ENCODE measurements at regions not wholly inside any gene's neighbourhood (a gene's known extent, or its start where the extent isn't known, plus 50 kb on each side); places are given as distances from the start of the nearest gene placed in this dataset.

- H3K4me3 ChIP-seq (ENCODE audit: low read depth, low read length): no peak overlapping the region
- no peak overlapping the region for H2AFZ ChIP-seq (ENCODE audit: low read length, unreplicated experiment)
- H3K27ac ChIP-seq (ENCODE audit: low read depth, low read length): no peak overlapping the region
- no peaks in the 10 kb centered on the region for H3K27me3 ChIP-seq (ENCODE audit: insufficient read depth, low read length)
- H3K79me2 ChIP-seq (ENCODE audit: control insufficient read depth, insufficient read depth, low read length, unreplicated experiment): no peaks in the 10 kb centered on the region
- H3K36me3 ChIP-seq (ENCODE audit: insufficient read depth, low read length): no peaks in the 10 kb centered on the region
- no peaks in the 10 kb centered on the region for H3K4me1 ChIP-seq (ENCODE audit: control insufficient read depth, insufficient read depth, low read length, unreplicated experiment)
These were observed 219.8 kb downstream of the ERMARD start for GRCh38 chr6:169971081-169971861.

GRCh38 chr6:169970306-169970988, 219.0 kb downstream of the ERMARD start:
- no peak overlapping the region for H3K27ac ChIP-seq (ENCODE audit: low read depth, low read length)
- no peaks in the 10 kb centered on the region for H3K36me3 ChIP-seq (ENCODE audit: insufficient read depth, low read length)
- H3K27me3 ChIP-seq (ENCODE audit: insufficient read depth, low read length): no peaks in the 10 kb centered on the region
- no peaks in the 10 kb centered on the region for H3K79me2 ChIP-seq (ENCODE audit: control insufficient read depth, insufficient read depth, low read length, unreplicated experiment)
- no peak overlapping the region for H2AFZ ChIP-seq (ENCODE audit: low read length, unreplicated experiment)
- H3K4me1 ChIP-seq (ENCODE audit: control insufficient read depth, insufficient read depth, low read length, unreplicated experiment): no peaks in the 10 kb centered on the region
- H3K4me3 ChIP-seq (ENCODE audit: low read depth, low read length): no peak overlapping the region

- no peak overlapping the region for H2AFZ ChIP-seq (ENCODE audit: low read length, unreplicated experiment)
- H3K27me3 ChIP-seq (ENCODE audit: insufficient read depth, low read length): no peaks in the 10 kb centered on the region
- H3K4me3 ChIP-seq (ENCODE audit: low read depth, low read length): no peak overlapping the region
These were observed 218.1 kb downstream of the ERMARD start for GRCh38 chr6:169969372-169970099.

GRCh38 chr6:169968541-169969270, 217.3 kb downstream of the ERMARD start:
- no peak overlapping the region for H3K27ac ChIP-seq (ENCODE audit: low read depth, low read length)
- no peaks in the 10 kb centered on the region for H3K79me2 ChIP-seq (ENCODE audit: control insufficient read depth, insufficient read depth, low read length, unreplicated experiment)
- H3K36me3 ChIP-seq (ENCODE audit: insufficient read depth, low read length): no peaks in the 10 kb centered on the region
- no peak overlapping the region for H3K4me3 ChIP-seq (ENCODE audit: low read depth, low read length)
- H2AFZ ChIP-seq (ENCODE audit: low read length, unreplicated experiment): no peak overlapping the region
- H3K4me1 ChIP-seq (ENCODE audit: control insufficient read depth, insufficient read depth, low read length, unreplicated experiment): no peaks in the 10 kb centered on the region
- no peaks in the 10 kb centered on the region for H3K27me3 ChIP-seq (ENCODE audit: insufficient read depth, low read length)

More at GRCh38 chr6:169969372-169970099, 218.1 kb downstream of the ERMARD start:
- Histone ChIP-seq H3K27ac (ENCODE audit: low read depth, low read length) (no peak overlapping the region), H3K79me2 (ENCODE audit: control insufficient read depth, insufficient read depth, low read length, unreplicated experiment) (no peaks in the 10 kb centered on the region), H3K36me3 (ENCODE audit: insufficient read depth, low read length) (no peaks in the 10 kb centered on the region), H3K4me1 (ENCODE audit: control insufficient read depth, insufficient read depth, low read length, unreplicated experiment) (no peaks in the 10 kb centered on the region)

GRCh38 chr6:169967687-169968086, 216.3 kb downstream of the ERMARD start:
- Histone ChIP-seq H3K79me2 (ENCODE audit: control insufficient read depth, insufficient read depth, low read length, unreplicated experiment) (no peaks in the 10 kb centered on the region), H3K27me3 (ENCODE audit: insufficient read depth, low read length) (no peaks in the 10 kb centered on the region), H3K36me3 (ENCODE audit: insufficient read depth, low read length) (no peaks in the 10 kb centered on the region), H2AFZ (ENCODE audit: low read length, unreplicated experiment) (no peak overlapping the region), H3K4me3 (ENCODE audit: low read depth, low read length) (no peak overlapping the region), H3K27ac (ENCODE audit: low read depth, low read length) (no peak overlapping the region), H3K4me1 (ENCODE audit: control insufficient read depth, insufficient read depth, low read length, unreplicated experiment) (no peaks in the 10 kb centered on the region)

GRCh38 chr6:169966312-169967181, 215.1 kb downstream of the ERMARD start:
- Histone ChIP-seq H3K79me2 (ENCODE audit: control insufficient read depth, insufficient read depth, low read length, unreplicated experiment) (no peaks in the 10 kb centered on the region), H3K27me3 (ENCODE audit: insufficient read depth, low read length) (no peaks in the 10 kb centered on the region), H3K4me1 (ENCODE audit: control insufficient read depth, insufficient read depth, low read length, unreplicated experiment) (no peaks in the 10 kb centered on the region), H3K4me3 (ENCODE audit: low read depth, low read length) (no peak overlapping the region), H3K27ac (ENCODE audit: low read depth, low read length) (no peak overlapping the region), H2AFZ (ENCODE audit: low read length, unreplicated experiment) (no peak overlapping the region), H3K36me3 (ENCODE audit: insufficient read depth, low read length) (no peaks in the 10 kb centered on the region)

GRCh38 chr6:169965657-169966311, 214.4 kb downstream of the ERMARD start:
- H3K79me2 ChIP-seq (ENCODE audit: control insufficient read depth, insufficient read depth, low read length, unreplicated experiment): no peaks in the 10 kb centered on the region
- no peak overlapping the region for H3K27ac ChIP-seq (ENCODE audit: low read depth, low read length)
- H3K36me3 ChIP-seq (ENCODE audit: insufficient read depth, low read length): no peaks in the 10 kb centered on the region
- H3K4me3 ChIP-seq (ENCODE audit: low read depth, low read length): no peak overlapping the region
- H3K4me1 ChIP-seq (ENCODE audit: control insufficient read depth, insufficient read depth, low read length, unreplicated experiment): no peaks in the 10 kb centered on the region
- no peaks in the 10 kb centered on the region for H3K27me3 ChIP-seq (ENCODE audit: insufficient read depth, low read length)
- H2AFZ ChIP-seq (ENCODE audit: low read length, unreplicated experiment): no peak overlapping the region

GRCh38 chr6:169965239-169965638, 213.8 kb downstream of the ERMARD start:
- Histone ChIP-seq H3K27ac (ENCODE audit: low read depth, low read length) (no peak overlapping the region), H2AFZ (ENCODE audit: low read length, unreplicated experiment) (no peak overlapping the region), H3K27me3 (ENCODE audit: insufficient read depth, low read length) (no peaks in the 10 kb centered on the region), H3K79me2 (ENCODE audit: control insufficient read depth, insufficient read depth, low read length, unreplicated experiment) (no peaks in the 10 kb centered on the region), H3K4me3 (ENCODE audit: low read depth, low read length) (no peak overlapping the region), H3K4me1 (ENCODE audit: control insufficient read depth, insufficient read depth, low read length, unreplicated experiment) (no peaks in the 10 kb centered on the region), H3K36me3 (ENCODE audit: insufficient read depth, low read length) (no peaks in the 10 kb centered on the region)

GRCh38 chr6:169964486-169965180, 213.2 kb downstream of the ERMARD start:
- Histone ChIP-seq H3K36me3 (ENCODE audit: insufficient read depth, low read length) (no peaks in the 10 kb centered on the region), H2AFZ (ENCODE audit: low read length, unreplicated experiment) (no peak overlapping the region), H3K4me1 (ENCODE audit: control insufficient read depth, insufficient read depth, low read length, unreplicated experiment) (no peaks in the 10 kb centered on the region), H3K79me2 (ENCODE audit: control insufficient read depth, insufficient read depth, low read length, unreplicated experiment) (no peaks in the 10 kb centered on the region), H3K27ac (ENCODE audit: low read depth, low read length) (no peak overlapping the region), H3K4me3 (ENCODE audit: low read depth, low read length) (no peak overlapping the region), H3K27me3 (ENCODE audit: insufficient read depth, low read length) (no peaks in the 10 kb centered on the region)
